HG02885 (cell line): ENCODE measurements at regions not wholly inside any gene's neighbourhood (a gene's known extent, or its start where the extent isn't known, plus 50 kb on each side); places are given as distances from the start of the nearest gene placed in this dataset.

Experiments
- ATAC-seq: cut with Tn5 transposase; IDR thresholded peaks from one replicate; pipeline ENCODE4 v1.9.1; 2021; ENCODE audit warnings: mild to moderate bottlenecking; ENCODE audit not compliant: unreplicated experiment, poor library complexity

GRCh38 chr5:77948476-77948875 lies 172.3 kb upstream of the TBCA start:
- no peak for ATAC-seq

GRCh38 chr5:77947041-77947428 lies 170.9 kb upstream of the TBCA start:
- no peak for ATAC-seq

GRCh38 chr5:77946381-77947040 lies 170.4 kb upstream of the TBCA start:
- ATAC-seq: no peak

- no peak for ATAC-seq
These were observed 169.7 kb upstream of the TBCA start for GRCh38 chr5:77945874-77946273.

GRCh38 chr5:77944757-77945340 lies 168.7 kb upstream of the TBCA start:
- no peak for ATAC-seq

- no peak for ATAC-seq
These were observed 167.7 kb upstream of the TBCA start for GRCh38 chr5:77943851-77944250.

GRCh38 chr5:77942578-77943239 lies 166.6 kb upstream of the TBCA start:
- no peak for ATAC-seq

GRCh38 chr5:77937015-77937908 lies 161.1 kb upstream of the TBCA start:
- ATAC-seq: peak; percentile 78

- no peak for ATAC-seq
These were observed 160.2 kb upstream of the TBCA start for GRCh38 chr5:77936365-77936693.

- ATAC-seq: no peak
These were observed 159.6 kb upstream of the TBCA start for GRCh38 chr5:77935506-77936364.

GRCh38 chr5:77928776-77929300 lies 152.7 kb upstream of the TBCA start:
- no peak for ATAC-seq

- no peak for ATAC-seq
These were observed 150.2 kb upstream of the TBCA start for GRCh38 chr5:77926337-77926736.

- ATAC-seq: no peak
These were observed 149.4 kb upstream of the TBCA start for GRCh38 chr5:77925503-77925902.

GRCh38 chr5:77924081-77924480 lies 147.9 kb upstream of the TBCA start:
- ATAC-seq: no peak

GRCh38 chr5:77923666-77924065 lies 147.5 kb upstream of the TBCA start:
- ATAC-seq: no peak

GRCh38 chr5:77921094-77921768 lies 145.1 kb upstream of the TBCA start:
- no peak for ATAC-seq

GRCh38 chr5:77920359-77921058 lies 144.4 kb upstream of the TBCA start:
- ATAC-seq: no peak

GRCh38 chr5:77915346-77915745 lies 139.2 kb upstream of the TBCA start:
- no peak for ATAC-seq

- ATAC-seq: no peak
These were observed 136.6 kb upstream of the TBCA start for GRCh38 chr5:77912721-77913120.
